GM23338 (cell line): ENCODE measurements at regions not wholly inside any gene's neighbourhood (a gene's known extent, or its start where the extent isn't known, plus 50 kb on each side); places are given as distances from the start of the nearest gene placed in this dataset.

Experiments
- ATAC-seq: fragments of 200-7000 bp; cut with Tn5 transposase; 3 replicates; pipeline ENCODE4 v1.9.1; 2020
- DNase-seq: peaks from one replicate; pipeline ENCODE4 v3.0.0-alpha.2; 2015; ENCODE audit warnings: low spot score
- H2AFZ ChIP-seq: fragments of 200-600 bp; sonication (generic); 2 replicates; pipeline ENCODE4 v1.8.0; 2016; ENCODE audit warnings: antibody characterized with exemption, mild to moderate bottlenecking, moderate library complexity
- H3F3A ChIP-seq: fragments of 200-600 bp; sonication (generic); replicated peaks from 2 replicates; pipeline ENCODE4 v1.8.0; 2017; ENCODE audit warnings: antibody characterized with exemption, mixed run types, low read depth
- H3K27ac ChIP-seq: fragments of 200-600 bp; sonication (generic); 2 replicates; pipeline ENCODE4 v1.6.1; 2016; ENCODE audit warnings: low read depth
- H3K27me3 ChIP-seq: fragments of 200-600 bp; sonication (generic); 2 replicates; pipeline ENCODE4 v1.8.0; 2016; ENCODE audit warnings: mild to moderate bottlenecking, mixed run types, moderate library complexity; ENCODE audit not compliant: insufficient read depth
- H3K36me3 ChIP-seq: fragments of 200-600 bp; sonication (generic); 2 replicates; pipeline ENCODE4 v1.8.0; 2016; ENCODE audit warnings: mild to moderate bottlenecking; ENCODE audit not compliant: insufficient read depth
- H3K4me1 ChIP-seq: fragments of 200-600 bp; sonication (generic); 2 replicates; pipeline ENCODE4 v1.8.0; 2016; ENCODE audit warnings: mild to moderate bottlenecking, moderate library complexity; ENCODE audit not compliant: insufficient read depth
- H3K4me2 ChIP-seq: fragments of 200-600 bp; sonication (generic); 2 replicates; pipeline ENCODE4 v1.7.1; 2017; ENCODE audit warnings: mixed run types
- H3K4me3 ChIP-seq: fragments of 200-600 bp; sonication (generic); 2 replicates; pipeline ENCODE4 v1.6.1; 2016; ENCODE audit warnings: mixed run types
- H3K79me2 ChIP-seq: fragments of 200-600 bp; sonication (generic); replicated peaks from 2 replicates; pipeline ENCODE4 v1.8.0; 2017; ENCODE audit warnings: mild to moderate bottlenecking; ENCODE audit not compliant: insufficient read depth
- H3K9me2 ChIP-seq: fragments of 200-600 bp; sonication (generic); 2 replicates; pipeline ENCODE4 v1.8.0; 2017; ENCODE audit not compliant: insufficient read depth
- H4K20me1 ChIP-seq: fragments of 200-600 bp; sonication (generic); replicated peaks from 2 replicates; pipeline ENCODE4 v1.8.0; 2017; ENCODE audit warnings: mild to moderate bottlenecking; ENCODE audit not compliant: insufficient read depth
- H3K27ac Mint-ChIP-seq: 2 replicates; pipeline ENCODE4 v1.8.0; 2020; ENCODE audit warnings: inconsistent platforms, mild to moderate bottlenecking, moderate library complexity, mixed read lengths
- H3K27me3 Mint-ChIP-seq: 3 replicates; pipeline ENCODE4 v1.8.0; 2022; ENCODE audit warnings: low read depth, mild to moderate bottlenecking, moderate library complexity, mixed read lengths, inconsistent platforms; ENCODE audit not compliant: insufficient read depth, poor library complexity
- H3K36me3 Mint-ChIP-seq: 3 replicates; pipeline ENCODE4 v1.8.0; 2021; ENCODE audit warnings: low read depth, mild to moderate bottlenecking, inconsistent platforms, moderate library complexity, mixed read lengths
- H3K4me1 Mint-ChIP-seq: 3 replicates; pipeline ENCODE4 v1.8.0; 2020; ENCODE audit warnings: mild to moderate bottlenecking, inconsistent platforms, mixed read lengths
- H3K4me3 Mint-ChIP-seq: 3 replicates; pipeline ENCODE4 v1.8.0; 2021; ENCODE audit warnings: moderate library complexity, mild to moderate bottlenecking, inconsistent platforms, mixed read lengths
- H3K9me3 Mint-ChIP-seq: 3 replicates; pipeline ENCODE4 v1.8.0; 2020; ENCODE audit warnings: moderate library complexity, mild to moderate bottlenecking, inconsistent platforms, mixed read lengths
- ETS1 ChIP-seq: IDR thresholded peaks from 2 replicates; pipeline ENCODE4 v1.6.1; 2016; ENCODE audit warnings: antibody characterized with exemption
- EZH2 ChIP-seq: fragments of 200-600 bp; sonication (generic); IDR thresholded peaks from one replicate; pipeline ENCODE4 v1.8.0; 2017; ENCODE audit warnings: antibody characterized with exemption, mild to moderate bottlenecking, low read depth; ENCODE audit not compliant: unreplicated experiment
- EZH2phosphoT487 ChIP-seq: fragments of 200-600 bp; sonication (generic); IDR thresholded peaks from one replicate; pipeline ENCODE4 v1.8.1; 2018; ENCODE audit warnings: antibody characterized with exemption; ENCODE audit not compliant: unreplicated experiment
- JUNB ChIP-seq: IDR thresholded peaks from one replicate; pipeline ENCODE4 v1.6.1; 2016; ENCODE audit warnings: antibody characterized with exemption; ENCODE audit not compliant: unreplicated experiment
- NANOG ChIP-seq: IDR thresholded peaks from 2 replicates; pipeline ENCODE4 v1.6.1; 2016; ENCODE audit warnings: antibody characterized with exemption, borderline replicate concordance
- POLR2AphosphoS5 ChIP-seq: IDR thresholded peaks from 2 replicates; pipeline ENCODE4 v1.6.1; 2016; ENCODE audit warnings: antibody characterized with exemption, low read depth
- REST ChIP-seq: IDR thresholded peaks from one replicate; pipeline ENCODE4 v1.6.1; 2018; ENCODE audit warnings: antibody characterized with exemption; ENCODE audit not compliant: unreplicated experiment
- ZNF114 ChIP-seq: fragments of 250-450 bp; sonication (Bioruptor Pico); IDR thresholded peaks from 2 replicates; pipeline ENCODE4 v1.5.0; 2020; ENCODE audit warnings: mild to moderate bottlenecking, moderate library complexity
- ZNF462 ChIP-seq: fragments of 250-450 bp; sonication (Bioruptor Pico); IDR thresholded peaks from 2 replicates; pipeline ENCODE4 v1.5.0; 2020; ENCODE audit warnings: mild to moderate bottlenecking, moderate library complexity

- Histone ChIP-seq H3K4me2 (no peak overlapping the region), H3K27ac (no peak overlapping the region), H3K9me2 (no peaks in the 10 kb centered on the region), H3K79me2 (no peaks in the 10 kb centered on the region), H4K20me1 (no peaks in the 10 kb centered on the region), H3K4me3 (no peak overlapping the region), H3K4me1 (no peaks in the 10 kb centered on the region), H3F3A (no peaks in the 10 kb centered on the region), H2AFZ (no peak overlapping the region), H3K36me3 (no peaks in the 10 kb centered on the region), H3K27me3 (no peaks in the 10 kb centered on the region)
- TF ChIP-seq ZNF114 (CRISPR knock-in tag) (no peak), REST (no peak), JUNB (no peak)
- Mint-ChIP-seq H3K27me3 (no peaks in the 10 kb centered on the region), H3K4me3 (no peak overlapping the region), H3K27ac (no peak overlapping the region), H3K36me3 (no peaks in the 10 kb centered on the region), H3K9me3 (no peaks in the 10 kb centered on the region; the same call in 2 of the 3 replicates), H3K4me1 (no peaks in the 10 kb centered on the region)
- no peak for DNase-seq
- ATAC-seq: no peak
Measured at GRCh38 chr3:99170867-99171517, 269.5 kb upstream of the DCBLD2 start.

- Histone ChIP-seq H3K27ac (no peak overlapping the region), H3K36me3 (no peaks in the 10 kb centered on the region), H3K9me2 (no peaks in the 10 kb centered on the region), H3K4me3 (no peak overlapping the region), H3K4me1 (no peaks in the 10 kb centered on the region), H3K79me2 (no peaks in the 10 kb centered on the region), H3K27me3 (no peaks in the 10 kb centered on the region), H4K20me1 (no peaks in the 10 kb centered on the region), H3K4me2 (no peak overlapping the region), H3F3A (no peaks in the 10 kb centered on the region), H2AFZ (no peak overlapping the region)
- ATAC-seq (no peak), DNase-seq (no peak)
- H3K36me3 Mint-ChIP-seq: no peaks in the 10 kb centered on the region
- H3K4me3 Mint-ChIP-seq: no peak overlapping the region
- H3K9me3 Mint-ChIP-seq: no peaks in the 10 kb centered on the region; the same call in 2 of the 3 replicates
- H3K27me3 Mint-ChIP-seq: no peaks in the 10 kb centered on the region
- no peak overlapping the region for H3K27ac Mint-ChIP-seq
- no peak for TF ChIP-seq ZNF114 (CRISPR knock-in tag)
- no peak for TF ChIP-seq ZNF462
- no peak for TF ChIP-seq POLR2AphosphoS5
- no peak for TF ChIP-seq EZH2
- TF ChIP-seq EZH2phosphoT487: no peak
- TF ChIP-seq JUNB: no peak
- TF ChIP-seq NANOG: no peak
- TF ChIP-seq ETS1: no peak
- no peaks in the 10 kb centered on the region for H3K4me1 Mint-ChIP-seq
Measured at GRCh38 chr3:99167071-99167470, 265.6 kb upstream of the DCBLD2 start.
